Heart left ventricle (tissue), 16 donors: ENCODE measurements at regions not wholly inside any gene's neighbourhood (a gene's known extent, or its start where the extent isn't known, plus 50 kb on each side); places are given as distances from the start of the nearest gene placed in this dataset.

ENCODE experiments used
- ATAC-seq, 4 donors: fragments of 200-7000 bp; cut with Tn5 transposase; one replicate each; pipeline ENCODE4 v1.9.1; 2020 to 2022; ENCODE audit warnings: moderate library complexity in 4 of 4, mild to moderate bottlenecking in 3 of 4, moderate number of reproducible peaks in 1 of 4
- DNase-seq, 5 donors: peaks; one replicate each; pipeline ENCODE4 v3.0.0-alpha.2; 2020
- H3K27ac ChIP-seq, 12 donors: fragments of 200-600 bp; sonication (generic) in 4 of 12; one replicate each; pipeline versions ENCODE4 v1.5.0 to v1.8.0; 2016 to 2022; ENCODE audit warnings: mild to moderate bottlenecking in 2 of 12
- H3K27me3 ChIP-seq, 9 donors: fragments of 200-600 bp; sonication (generic) in 2 of 9; one replicate each; pipeline versions ENCODE4 v1.5.1 to v1.8.0; 2016 to 2022; ENCODE audit warnings: mild to moderate bottlenecking in 3 of 9
- H3K36me3 ChIP-seq, 9 donors: fragments of 200-600 bp; sonication (generic) in 2 of 9; one replicate each; pipeline versions ENCODE4 v1.5.0 to v1.8.0; 2018 to 2022; ENCODE audit warnings: mild to moderate bottlenecking in 2 of 9
- H3K4me1 ChIP-seq, 12 donors: fragments of 200-600 bp; sonication (generic) in 4 of 12; one replicate each; pipeline versions ENCODE4 v1.5.0 to v1.8.0; 2016 to 2022; ENCODE audit warnings: mild to moderate bottlenecking in 3 of 12
- H3K4me3 ChIP-seq, 12 donors: fragments of 200-600 bp; sonication (generic) in 4 of 12; one replicate each; pipeline versions ENCODE4 v1.5.0 to v1.8.0; 2017 to 2022; ENCODE audit warnings: mild to moderate bottlenecking in 9 of 12, moderate library complexity in 4 of 12
- H3K9me3 ChIP-seq, 12 donors: fragments of 200-600 bp; sonication (generic) in 4 of 12; one replicate each; pipeline versions ENCODE4 v1.5.0 to v1.8.0; 2016 to 2022; ENCODE audit warnings: mild to moderate bottlenecking in 1 of 12
- CTCF ChIP-seq, 12 donors: fragments of 200-600 bp; sonication (generic) in 4 of 12; IDR thresholded peaks; one replicate each; pipeline versions ENCODE4 v1.5.0 to v1.8.0; 2018 to 2022; ENCODE audit warnings: antibody characterized with exemption in 12 of 12, mild to moderate bottlenecking in 5 of 12
- POLR2A ChIP-seq, 2 donors: fragments of 450-650 bp; IDR thresholded peaks; one replicate each; pipeline ENCODE4 v1.6.1; 2017; ENCODE audit warnings: antibody characterized with exemption in 2 of 2, mild to moderate bottlenecking in 2 of 2, moderate library complexity in 2 of 2
- WGBS, 4 donors: extraction: QIAGEN DNeasy Blood & Tissue Kit in 2 of 4; methylation state at CpG; one replicate each; pipeline versions ENCODE4 v1.1.5 to v1.1.7; 2013 to 2018; 5-methylcytosine and 5-hydroxymethylcytosine counted together
- intact Hi-C, 10 donors: fragments of 100-400 bp; cut with DNase I; formaldehyde crosslinking; loops; one replicate each; pipeline versions ENCODE4 v1.11.1 to v1.14.2; 2022
- donor health status: ischemic (EF 13 %, LVEDD 7.1; RV severe dilation, severe dysfunction).
- donor health status: healthy with polysubstance abuse.
- donor health status: DM: no; HTN: yes; CAD: no.
- donor health status: DM: no; HTN: no; CAD: no.
- donor health status: ischemic (EF 25% LVEDD 6.9; RV normal size, moderate dysfunction).
- donor health status: ischemic (EF 25% LVEDD 5.7; RV mildly dilated, moderate dysfunction).
- donor health status: healthy.
- donor health status: DM: yes; HTN: yes; CAD: no.
- donor health status: ischemic (EF 35%, LVEDD 5.7; RV mildly dilated, moderate dysfunction).
- donor health status: nonischemic (EF 11% LVEDD 7.7; RV severe dilation, severe dysfunction).
- donor health status: DM: yes; HTN: yes; CAD: no.
- donor health status: PGD.
- donor health status: ischemic (EF 29% LVEDD 5.4; RV normal size, mild dysfunction).
- donor health status: nonischemic (EF 23%, LVEDD 6.1; RV moderate dilation, normal function).

GRCh38 chr1:98217601-98218000 is 296.8 kb upstream of the DPYD start:
- H3K4me3 ChIP-seq = no peak overlapping the region
- no peak for DNase-seq
- H3K27me3 ChIP-seq = no peaks in the 10 kb centered on the region
- intact Hi-C loops = no loop called here
- H3K9me3 ChIP-seq = no peaks in the 10 kb centered on the region
- ATAC-seq = no peak
- H3K4me1 ChIP-seq = no peaks in the 10 kb centered on the region
- H3K27ac ChIP-seq = no peak overlapping the region
- whole genome bisulfite sequencing, 4 donors = 61 to 69% (median 63%) methylated on average over 2 of the region's 2 CpGs
- no peaks in the 10 kb centered on the region for H3K36me3 ChIP-seq
- no peak for TF ChIP-seq POLR2A (IDR thresholded peaks at IDR 0.05)
- TF ChIP-seq CTCF (IDR thresholded peaks at IDR 0.05) = no peak

GRCh38 chr1:98216304-98216703 is 295.5 kb upstream of the DPYD start:
- no peaks in the 10 kb centered on the region for H3K36me3 ChIP-seq
- intact Hi-C loops = no loop called here
- WGBS, 4 donors = 78 to 83% (median 81%) methylated on average over 5 of the region's 5 CpGs
- H3K27me3 ChIP-seq = no peaks in the 10 kb centered on the region
- H3K4me1 ChIP-seq = no peaks in the 10 kb centered on the region
- no peak for TF ChIP-seq CTCF (IDR thresholded peaks at IDR 0.05)
- no peak for TF ChIP-seq POLR2A (IDR thresholded peaks at IDR 0.05)
- DNase-seq = no peak
- no peak overlapping the region for H3K4me3 ChIP-seq
- no peak for ATAC-seq
- no peaks in the 10 kb centered on the region for H3K9me3 ChIP-seq
- no peak overlapping the region for H3K27ac ChIP-seq

GRCh38 chr1:98211271-98211845 is 290.5 kb upstream of the DPYD start:
- DNase-seq = no peak
- Histone ChIP-seq H3K4me3 (no peak overlapping the region), H3K9me3 (no peaks in the 10 kb centered on the region), H3K36me3 (no peaks in the 10 kb centered on the region), H3K27me3 (no peaks in the 10 kb centered on the region), H3K27ac (no peak overlapping the region), H3K4me1 (no peaks in the 10 kb centered on the region)
- no peak for TF ChIP-seq POLR2A (IDR thresholded peaks at IDR 0.05)
- TF ChIP-seq CTCF (IDR thresholded peaks at IDR 0.05) = no peak
- ATAC-seq = no peak
- intact Hi-C loops = no loop called here
- 70 to 91% (median 86%) methylated on average over 2 of the region's 2 CpGs for WGBS, 4 donors

GRCh38 chr1:98210563-98210962 is 289.7 kb upstream of the DPYD start:
- Histone ChIP-seq H3K27me3 (no peaks in the 10 kb centered on the region), H3K4me3 (no peak overlapping the region), H3K9me3 (no peaks in the 10 kb centered on the region), H3K36me3 (no peaks in the 10 kb centered on the region), H3K27ac (no peak overlapping the region), H3K4me1 (no peaks in the 10 kb centered on the region)
- ATAC-seq = no peak
- DNase-seq = no peak
- TF ChIP-seq CTCF (IDR thresholded peaks at IDR 0.05) = no peak
- TF ChIP-seq POLR2A (IDR thresholded peaks at IDR 0.05) = no peak
- intact Hi-C loops = no loop called here
- WGBS, 4 donors = 89 to 94% (median 94%) methylated on average over 3 of the region's 3 CpGs
